ENCODE measurements at regions not wholly inside any gene's neighbourhood (a gene's known extent, or its start where the extent isn't known, plus 50 kb on each side); places are given as distances from the start of the nearest gene placed in this dataset.

- TF ChIP-seq SIN3A (IDR thresholded peaks at IDR 0.05; ENCODE audit: borderline replicate concordance, low read depth, low read length) = no peak
- TF ChIP-seq CTCF (IDR thresholded peaks at IDR 0.05) = no peak
- no peak for TF ChIP-seq GATA2 (CRISPR knock-in tag; IDR thresholded peaks at IDR 0.05)
- no peak for TF ChIP-seq USF2 (IDR thresholded peaks at IDR 0.05; ENCODE audit: borderline replicate concordance, low read depth, low read length)
- TF ChIP-seq POLR2AphosphoS5 (IDR thresholded peaks at IDR 0.05; ENCODE audit: low read depth, low read length) = no peak
- TF ChIP-seq MAX (IDR thresholded peaks at IDR 0.05; ENCODE audit: low read depth) = no peak
- no peak for TF ChIP-seq ELF1 (IDR thresholded peaks at IDR 0.05)
Measured at GRCh38 chr3:74165211-74165610, 449.2 kb downstream of the CNTN3 start.
